HG03521 (cell line): ENCODE measurements at regions not wholly inside any gene's neighbourhood (a gene's known extent, or its start where the extent isn't known, plus 50 kb on each side); places are given as distances from the start of the nearest gene placed in this dataset.
"Not testable (repeated sequence)": the region's sequence is repeated elsewhere in the genome, so short reads cannot be mapped to it uniquely, and the experiment has no call there.

Experiments
- ATAC-seq: cut with Tn5 transposase; IDR thresholded peaks from one replicate; pipeline ENCODE4 v1.9.1; 2021; ENCODE audit warnings: mild to moderate bottlenecking, moderate library complexity; ENCODE audit not compliant: unreplicated experiment

GRCh38 chr1:166488327-166488726, 321.5 kb upstream of the FAM78B start:
- no peak for ATAC-seq

GRCh38 chr1:166489356-166489669, 322.5 kb upstream of the FAM78B start:
- ATAC-seq, result no peak

GRCh38 chr1:166489670-166490436, 323.1 kb upstream of the FAM78B start:
- ATAC-seq, result peak; percentile 79

GRCh38 chr1:166490437-166490991, 323.7 kb upstream of the FAM78B start:
- ATAC-seq, result no peak

GRCh38 chr1:166493765-166494164, 327.0 kb upstream of the FAM78B start:
- ATAC-seq, result not testable (repeated sequence)

- no peak for ATAC-seq
Measured at GRCh38 chr1:166507347-166507746, 331.9 kb upstream of the POGK start.

- no peak for ATAC-seq
Measured at GRCh38 chr1:166511761-166512160, 327.5 kb upstream of the POGK start.

- no peak for ATAC-seq
Measured at GRCh38 chr1:166514067-166514466, 325.2 kb upstream of the POGK start.

GRCh38 chr1:166527752-166528151, 311.5 kb upstream of the POGK start:
- no peak for ATAC-seq

- no peak for ATAC-seq
Measured at GRCh38 chr1:166538646-166539045, 300.6 kb upstream of the POGK start.

GRCh38 chr1:166544036-166544435, 295.2 kb upstream of the POGK start:
- no peak for ATAC-seq

GRCh38 chr1:166544561-166544960, 294.7 kb upstream of the POGK start:
- ATAC-seq, result no peak

- no peak for ATAC-seq
Measured at GRCh38 chr1:166552706-166553105, 286.6 kb upstream of the POGK start.

- no peak for ATAC-seq
Measured at GRCh38 chr1:166570954-166571353, 268.3 kb upstream of the POGK start.

- ATAC-seq, result no peak
Measured at GRCh38 chr1:166573199-166573598, 266.1 kb upstream of the POGK start.

GRCh38 chr1:166579557-166580501, 259.4 kb upstream of the POGK start:
- no peak for ATAC-seq

GRCh38 chr1:166588741-166589140, 250.5 kb upstream of the POGK start:
- no peak for ATAC-seq

- no peak for ATAC-seq
Measured at GRCh38 chr1:166590161-166590560, 249.1 kb upstream of the POGK start.

GRCh38 chr1:166594646-166595045, 244.6 kb upstream of the POGK start:
- no peak for ATAC-seq

GRCh38 chr1:166597516-166597915, 241.8 kb upstream of the POGK start:
- no peak for ATAC-seq

GRCh38 chr1:166600574-166600973, 238.7 kb upstream of the POGK start:
- no peak for ATAC-seq
